AG04449 (cell line): ENCODE measurements at regions not wholly inside any gene's neighbourhood (a gene's known extent, or its start where the extent isn't known, plus 50 kb on each side); places are given as distances from the start of the nearest gene placed in this dataset.

Experiments
- CTCF ChIA-PET: fragments of 350-600 bp; formaldehyde crosslinking; extraction: SDS; loops from one replicate; lab custom pipeline; 2021; ENCODE audit warnings: antibody characterized with exemption; lab: Yijun Ruan, JAX
- POLR2A ChIA-PET: fragments of 400-600, 350-600 bp; formaldehyde crosslinking; extraction: SDS; loops from one replicate; lab custom pipeline; 2020; ENCODE audit warnings: antibody characterized with exemption, inconsistent platforms; lab: Yijun Ruan, JAX
- DNase-seq: peaks from one replicate; pipeline ENCODE4 v3.0.0-alpha.2; 2010; ENCODE audit warnings: low read depth, low spot score
- H3K4me3 ChIP-seq: 2 replicates; pipeline ENCODE4 v1.5.1; 2011; ENCODE audit warnings: low read depth, mild to moderate bottlenecking, control low read depth, low read length
- TF ChIP-seq, protein P1 (sequence below): IDR thresholded peaks from one replicate; pipeline ENCODE4 v1.5.1; 2011; ENCODE audit warnings: mild to moderate bottlenecking, moderate library complexity, low read length, control low read depth, inconsistent platforms; ENCODE audit not compliant: insufficient read depth; ENCODE audit errors: missing control alignments

DNA sequence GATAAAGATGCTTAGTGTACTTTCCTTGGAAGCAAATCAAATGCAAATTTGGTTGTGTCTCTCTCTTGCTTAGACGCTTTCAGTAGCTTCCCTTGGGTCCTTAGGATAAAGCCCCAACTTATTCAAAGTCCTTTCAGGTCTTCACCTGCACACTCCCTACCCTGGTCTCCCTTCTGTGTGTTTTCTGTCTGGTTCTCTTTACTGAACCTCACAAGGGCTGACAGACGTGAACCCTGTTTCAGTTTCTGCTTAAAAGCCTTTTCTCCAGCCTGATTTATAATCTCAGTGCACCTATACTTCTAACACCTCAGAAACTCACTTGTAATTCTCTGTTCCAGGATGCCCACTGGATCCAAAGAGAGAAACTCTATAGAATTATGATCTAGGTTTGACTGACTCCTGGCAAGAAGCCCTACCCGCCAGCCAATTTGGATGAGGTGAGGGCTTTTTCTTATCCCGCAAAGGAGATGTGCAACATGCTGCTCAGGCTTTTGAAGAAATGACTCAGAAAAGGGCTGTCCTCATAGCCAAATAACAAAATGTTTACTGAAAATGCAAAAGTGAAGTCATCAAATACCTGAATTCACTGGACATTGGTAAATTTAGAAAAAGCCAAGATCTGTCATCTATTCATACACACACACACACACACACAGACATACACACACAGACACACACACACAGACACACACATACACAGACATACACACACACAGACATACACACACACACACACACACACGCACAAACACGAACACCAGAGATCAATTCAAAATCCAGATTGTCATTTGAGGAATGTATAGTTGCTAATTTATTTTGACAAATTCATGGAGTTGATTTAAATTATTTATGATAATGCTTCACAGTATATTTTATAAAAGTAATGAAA lies 102.4 kb upstream of the EOMES start:
- TF ChIP-seq, protein P1, sequence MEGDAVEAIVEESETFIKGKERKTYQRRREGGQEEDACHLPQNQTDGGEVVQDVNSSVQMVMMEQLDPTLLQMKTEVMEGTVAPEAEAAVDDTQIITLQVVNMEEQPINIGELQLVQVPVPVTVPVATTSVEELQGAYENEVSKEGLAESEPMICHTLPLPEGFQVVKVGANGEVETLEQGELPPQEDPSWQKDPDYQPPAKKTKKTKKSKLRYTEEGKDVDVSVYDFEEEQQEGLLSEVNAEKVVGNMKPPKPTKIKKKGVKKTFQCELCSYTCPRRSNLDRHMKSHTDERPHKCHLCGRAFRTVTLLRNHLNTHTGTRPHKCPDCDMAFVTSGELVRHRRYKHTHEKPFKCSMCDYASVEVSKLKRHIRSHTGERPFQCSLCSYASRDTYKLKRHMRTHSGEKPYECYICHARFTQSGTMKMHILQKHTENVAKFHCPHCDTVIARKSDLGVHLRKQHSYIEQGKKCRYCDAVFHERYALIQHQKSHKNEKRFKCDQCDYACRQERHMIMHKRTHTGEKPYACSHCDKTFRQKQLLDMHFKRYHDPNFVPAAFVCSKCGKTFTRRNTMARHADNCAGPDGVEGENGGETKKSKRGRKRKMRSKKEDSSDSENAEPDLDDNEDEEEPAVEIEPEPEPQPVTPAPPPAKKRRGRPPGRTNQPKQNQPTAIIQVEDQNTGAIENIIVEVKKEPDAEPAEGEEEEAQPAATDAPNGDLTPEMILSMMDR, result no peak
- ChIA-PET CTCF (no interaction called here), POLR2A (no interaction called here)
- no peak for DNase-seq
- H3K4me3 ChIP-seq, result no peak overlapping the region

DNA sequence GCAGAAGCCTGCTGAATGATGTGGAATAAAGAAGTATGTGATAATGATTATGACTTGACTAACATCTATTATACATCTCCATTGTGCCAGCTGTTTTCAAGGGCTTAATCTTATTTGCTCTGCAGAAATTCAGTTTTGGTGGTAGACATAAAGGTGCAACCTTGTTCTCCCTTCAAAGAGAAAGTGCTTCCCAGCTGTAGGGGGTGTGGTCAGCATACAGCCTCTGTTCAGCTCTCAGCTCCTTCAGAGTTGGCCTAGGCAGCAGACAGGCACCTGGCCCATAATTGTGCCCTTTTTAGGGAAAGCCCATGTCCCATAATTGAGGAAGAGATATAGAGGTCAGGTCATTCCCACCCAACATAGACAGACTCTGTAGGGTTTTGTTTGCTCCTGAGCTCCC lies 104.3 kb upstream of the EOMES start:
- POLR2A ChIA-PET, result no interaction called here
- CTCF ChIA-PET, result no interaction called here
- TF ChIP-seq, protein P1, result no peak

DNA sequence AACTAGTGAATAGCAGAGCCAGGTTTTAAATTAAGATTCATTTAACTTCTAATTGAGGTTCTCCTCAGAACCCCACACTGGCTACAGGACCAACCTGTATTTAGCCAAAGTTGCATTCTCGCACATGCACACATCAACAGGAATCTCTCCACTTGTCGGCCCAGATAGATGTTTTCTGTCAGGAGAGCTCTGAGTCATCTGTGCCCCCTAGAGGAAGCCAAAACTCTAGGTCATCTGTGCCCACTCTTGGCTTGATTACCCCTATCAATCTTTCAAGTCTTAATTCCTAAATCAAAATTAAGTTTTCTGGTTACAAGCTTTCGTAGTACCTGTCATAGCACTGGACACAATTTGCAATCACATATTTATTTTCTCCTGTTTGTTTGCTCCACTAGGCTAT lies 104.9 kb upstream of the EOMES start:
- TF ChIP-seq, protein P1, result no peak
- H3K4me3 ChIP-seq, result no peak overlapping the region
- DNase-seq, result no peak
- ChIA-PET CTCF (no interaction called here), POLR2A (no interaction called here)

More for the DNA sequence above, 104.3 kb upstream of the EOMES start:
- no peak overlapping the region for H3K4me3 ChIP-seq
- DNase-seq, result no peak

DNA sequence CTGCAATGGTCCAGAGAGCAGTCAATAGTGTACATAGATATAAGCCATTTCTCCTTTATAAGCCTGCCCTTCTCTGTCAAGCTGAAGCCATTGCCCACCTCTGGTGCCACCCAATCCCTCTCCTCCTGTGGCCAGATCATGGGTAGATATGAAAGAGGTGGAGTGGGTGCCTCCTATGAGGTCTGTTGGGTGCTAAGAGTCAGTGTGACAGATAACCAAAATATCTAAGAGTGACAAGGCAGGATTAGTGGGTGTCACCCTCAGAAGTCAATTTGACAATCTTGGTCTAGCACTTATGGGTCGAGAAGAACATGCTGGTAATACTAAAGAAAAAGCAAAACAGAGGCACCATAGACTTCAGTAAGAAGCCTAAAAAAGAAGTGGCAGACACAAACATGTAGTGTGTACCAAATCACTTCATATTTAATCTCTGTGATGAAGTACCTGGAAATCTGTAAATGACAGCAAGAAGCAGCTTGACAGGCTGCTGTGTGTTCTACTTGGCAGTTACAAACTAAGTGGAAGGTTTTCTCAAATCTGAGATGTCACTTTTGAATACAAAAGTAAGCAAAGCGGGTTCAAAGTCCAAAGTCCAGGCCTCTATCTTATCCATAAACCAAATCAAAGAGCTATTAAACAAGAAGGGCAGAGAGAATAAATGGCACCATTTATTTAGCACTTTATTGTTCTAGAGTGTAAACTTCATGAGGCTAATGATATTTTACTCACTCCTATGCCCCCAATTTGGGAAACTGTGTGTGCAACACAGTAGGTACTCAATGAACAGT lies 118.9 kb upstream of the EOMES start:
- no peak overlapping the region for H3K4me3 ChIP-seq
- ChIA-PET CTCF (no interaction called here), POLR2A (no interaction called here)
- TF ChIP-seq, protein P1, result no peak
- no peak for DNase-seq

DNA sequence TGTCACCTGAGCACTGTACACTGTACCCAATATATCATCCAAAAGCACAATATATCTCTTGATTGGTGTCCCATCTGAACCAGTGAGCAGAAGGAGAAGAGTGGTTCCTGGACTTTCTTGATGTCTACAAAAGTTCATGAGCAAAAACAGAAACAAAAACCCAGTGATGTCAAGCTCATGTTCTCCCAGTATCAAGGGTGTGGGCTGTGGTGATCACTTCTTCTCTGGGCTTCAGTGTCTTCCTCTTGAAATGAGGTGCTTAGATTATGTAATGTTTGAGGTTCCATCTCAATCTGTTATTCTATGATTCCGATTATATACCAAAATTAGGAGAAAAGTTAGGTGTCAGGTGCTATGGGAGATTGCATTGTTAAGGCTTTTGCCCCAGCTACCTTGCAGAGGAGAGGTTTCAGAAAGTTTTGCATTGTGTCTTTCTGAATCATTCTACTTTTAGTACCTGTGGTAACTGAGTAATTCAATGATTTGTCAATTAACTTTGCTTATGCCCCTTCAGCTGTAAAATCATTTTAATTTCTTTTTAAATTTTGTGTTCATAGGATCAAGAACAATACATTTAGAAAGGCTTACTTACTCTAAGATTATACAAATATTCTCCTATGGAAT lies 122.0 kb upstream of the EOMES start:
- POLR2A ChIA-PET, result no interaction called here
- no peak for DNase-seq
- H3K4me3 ChIP-seq, result no peak overlapping the region
- CTCF ChIA-PET, result no interaction called here
- TF ChIP-seq, protein P1, result no peak

DNA sequence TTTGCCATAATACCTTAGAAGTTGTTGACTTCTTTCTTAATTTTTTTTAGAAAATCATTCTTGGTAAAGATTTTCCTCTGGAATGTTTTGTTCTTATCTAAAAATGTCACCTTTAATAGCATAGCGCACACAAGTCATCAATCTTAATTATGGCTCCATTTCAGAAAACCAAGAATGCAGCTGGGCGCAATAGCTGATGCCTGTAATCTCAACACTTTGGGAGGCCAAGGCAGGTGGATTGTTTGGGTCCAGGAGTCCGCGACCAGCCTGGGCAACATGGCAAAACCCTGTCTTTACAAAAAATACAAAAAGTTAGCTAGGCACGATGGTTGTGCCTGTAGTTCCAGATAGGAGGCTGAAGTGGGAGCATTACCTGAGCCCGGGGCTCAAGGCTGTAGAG lies 125.6 kb upstream of the EOMES start:
- ChIA-PET CTCF (no interaction called here), POLR2A (no interaction called here)
- DNase-seq, result no peak
- TF ChIP-seq, protein P1, result no peak
- H3K4me3 ChIP-seq, result no peak overlapping the region
